B cell (primary cell): ENCODE measurements at regions not wholly inside any gene's neighbourhood (a gene's known extent, or its start where the extent isn't known, plus 50 kb on each side); places are given as distances from the start of the nearest gene placed in this dataset.

Experiments used
- ATAC-seq: fragments of 200-7000 bp; cut with Tn5 transposase; one replicate; pipeline ENCODE4 v1.10.0; 2021; ENCODE audit warnings: low read depth, mild to moderate bottlenecking, moderate number of reproducible peaks, moderate library complexity
- CTCF ChIA-PET: fragments of 350-600 bp; sonication (Branson Sonifier 250); formaldehyde crosslinking; loops from one replicate; lab custom pipeline; 2021; ENCODE audit warnings: antibody characterized with exemption, inconsistent platforms; lab: Charles Lee
- POLR2A ChIA-PET: fragments of 350-600 bp; sonication (Branson Sonifier 250); formaldehyde crosslinking; loops from one replicate; lab custom pipeline; 2021; ENCODE audit warnings: antibody characterized with exemption; lab: Charles Lee
- DNase-seq: peaks from one replicate; pipeline ENCODE4 v3.0.0; 2013
- H2AFZ ChIP-seq: 2 replicates; pipeline ENCODE4 v1.6.1; 2012; ENCODE audit warnings: mild to moderate bottlenecking, low read depth, low read length; ENCODE audit not compliant: insufficient read depth, poor library complexity, severe bottlenecking
- H3K27ac ChIP-seq, 2 donors: 1 replicate in 1 of 2; 2 replicates in 1 of 2; pipeline ENCODE4 v1.5.1; 2012 to 2013; ENCODE audit warnings: low read length in 2 of 2, mild to moderate bottlenecking in 2 of 2, moderate library complexity in 1 of 2
- H3K27me3 ChIP-seq, 4 experiments: fragments of 200-600 bp in 1 of 4; sonication (generic) in 1 of 4; replicated peaks in 1 of 4; 1 replicate in 2 of 4; 2 replicates in 2 of 4; pipeline versions ENCODE4 v1.6.1 to v1.7.0; 2013 to 2016; ENCODE audit warnings: low read length in 3 of 4, mild to moderate bottlenecking in 2 of 4, mixed read lengths in 1 of 4, moderate library complexity in 1 of 4; ENCODE audit not compliant: insufficient read depth in 4 of 4, control insufficient read depth in 3 of 4; ENCODE audit errors: control extremely low read depth in 1 of 4
- H3K36me3 ChIP-seq, 2 experiments: replicated peaks in 1 of 2; 1 replicate in 1 of 2; 2 replicates in 1 of 2; pipeline versions ENCODE4 v1.6.1 to v1.7.1; 2013; ENCODE audit warnings: low read length in 1 of 2; ENCODE audit not compliant: insufficient read depth in 2 of 2, control insufficient read depth in 1 of 2; ENCODE audit errors: control extremely low read depth in 1 of 2, extremely low read depth in 1 of 2
- H3K4me1 ChIP-seq, 2 donors: fragments of 200-600 bp in 1 of 2; sonication (generic) in 1 of 2; 1 replicate in 1 of 2; 2 replicates in 1 of 2; pipeline versions ENCODE4 v1.5.1 to v1.6.1; 2013 to 2017; ENCODE audit warnings: low read length in 2 of 2; ENCODE audit not compliant: control insufficient read depth in 2 of 2, insufficient read depth in 2 of 2
- H3K4me2 ChIP-seq: replicated peaks from 2 replicates; pipeline ENCODE3; 2012; ENCODE audit warnings: mild to moderate bottlenecking, low read depth, low read length; ENCODE audit not compliant: poor library complexity, severe bottlenecking
- H3K4me3 ChIP-seq, 5 experiments: fragments of 200-600 bp in 1 of 5; sonication (generic) in 1 of 5; 1 replicate in 3 of 5; 2 replicates in 2 of 5; pipeline versions ENCODE4 v1.5.1 to v1.7.0; 2011 to 2016; ENCODE audit warnings: low read length in 4 of 5, mild to moderate bottlenecking in 4 of 5, low read depth in 2 of 5, control low read depth in 1 of 5, moderate library complexity in 1 of 5; ENCODE audit not compliant: insufficient read depth in 1 of 5; ENCODE audit errors: control extremely low read depth in 1 of 5, extremely low read depth in 1 of 5
- H3K79me2 ChIP-seq: fragments of 200-600 bp; sonication (generic); one replicate; pipeline ENCODE4 v1.6.0; 2016; ENCODE audit warnings: low read length; ENCODE audit not compliant: control insufficient read depth, insufficient read depth
- H3K9ac ChIP-seq: fragments of 200-600 bp; sonication (generic); 2 replicates; pipeline ENCODE4 v1.6.1; 2017; ENCODE audit warnings: mild to moderate bottlenecking, low read length, moderate library complexity
- H3K9me3 ChIP-seq, 3 donors: one replicate each; pipeline versions ENCODE4 v1.6.1 to v1.7.1; 2013; ENCODE audit warnings: low read length in 2 of 3; ENCODE audit not compliant: control insufficient read depth in 2 of 3, insufficient read depth in 1 of 3; ENCODE audit errors: control extremely low read depth in 1 of 3
- H4K20me1 ChIP-seq: 2 replicates; pipeline ENCODE4 v1.6.0; 2012; ENCODE audit warnings: mild to moderate bottlenecking, low read length; ENCODE audit not compliant: insufficient read depth, control insufficient read depth, poor library complexity, severe bottlenecking
- H3K27ac Mint-ChIP-seq: one replicate; pipeline ENCODE4 v1.8.0; 2021; ENCODE audit warnings: mixed read lengths
- H3K27me3 Mint-ChIP-seq: one replicate; pipeline ENCODE4 v1.8.0; 2021; ENCODE audit warnings: mixed read lengths
- H3K4me1 Mint-ChIP-seq: one replicate; pipeline ENCODE4 v1.8.0; 2021; ENCODE audit warnings: mixed read lengths
- H3K4me3 Mint-ChIP-seq: one replicate; pipeline ENCODE4 v1.8.0; 2021; ENCODE audit warnings: mixed read lengths
- H3K9me3 Mint-ChIP-seq: one replicate; pipeline ENCODE4 v1.8.0; 2022; ENCODE audit warnings: mixed read lengths; ENCODE audit not compliant: insufficient read depth
- CTCF ChIP-seq: fragments of 200-600 bp; IDR thresholded peaks from one replicate; pipeline ENCODE4 v1.8.0; 2022; ENCODE audit warnings: antibody characterized with exemption, mild to moderate bottlenecking
- EZH2 ChIP-seq: IDR thresholded peaks from 2 replicates; pipeline ENCODE4 v1.6.1; 2012; ENCODE audit warnings: borderline replicate concordance, low read depth, mild to moderate bottlenecking, moderate library complexity, low read length; ENCODE audit not compliant: insufficient read depth, poor library complexity, severe bottlenecking
- WGBS: methylation state at CpG from one replicate; pipeline ENCODE4 v1.1.5; 2013; ENCODE audit warnings: missing lambda C conversion rate; ENCODE audit not compliant: insufficient coverage; 5-methylcytosine and 5-hydroxymethylcytosine counted together
- intact Hi-C: fragments of 100-400 bp; cut with micrococcal nuclease; formaldehyde crosslinking; loops from one replicate; pipeline ENCODE4 v1.10.0; 2022

DNA sequence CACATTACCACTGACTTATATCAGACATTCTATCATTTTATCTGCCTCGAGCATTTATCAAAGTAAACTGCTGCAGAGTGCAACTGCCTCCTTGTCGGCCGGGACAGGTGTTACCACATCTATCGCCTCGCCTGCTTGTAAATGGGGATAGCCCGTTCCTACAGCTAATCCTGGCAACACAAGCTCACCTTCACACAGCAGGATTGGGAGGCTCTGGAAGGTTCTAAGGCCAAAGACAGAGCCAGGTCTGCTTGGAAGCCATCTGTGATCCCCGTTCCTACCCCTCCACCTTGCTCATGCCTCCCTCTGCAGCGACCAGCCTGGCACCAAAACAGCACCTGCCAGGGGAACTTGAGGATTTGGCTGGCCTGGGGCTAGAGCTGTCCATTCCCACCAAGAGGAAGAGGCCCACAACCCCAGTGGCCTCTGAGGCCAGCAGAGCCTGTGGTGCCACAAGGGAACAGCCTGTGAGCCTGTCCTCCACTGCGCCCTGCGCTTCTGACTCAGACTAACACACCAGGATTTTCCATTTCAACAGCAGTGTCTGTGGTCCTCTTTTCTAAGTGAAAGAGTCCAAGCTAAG lies 114.8 kb upstream of the DIO3 start:
- Mint-ChIP-seq H3K27me3 (peaks cover 25% of the 10 kb centered on the region), H3K27ac (no peak overlapping the region), H3K9me3 (no peaks in the 10 kb centered on the region), H3K4me1 (no peaks in the 10 kb centered on the region), H3K4me3 (no peak overlapping the region)
- Histone ChIP-seq H3K4me1 (no peaks in the 10 kb centered on the region), H3K27me3 (peaks cover 0 to 5% (median 0%) of the 10 kb centered on the region in 4 experiments), H3K36me3 (no peaks in the 10 kb centered on the region), H3K9me3 (peaks cover 0 to 6% (median 0%) of the 10 kb centered on the region in 3 donors), H3K9ac (no peak overlapping the region), H3K27ac (no peak overlapping the region), H3K79me2 (no peaks in the 10 kb centered on the region), H2AFZ (no peak overlapping the region), H3K4me2 (no peak overlapping the region), H3K4me3 (no peak overlapping the region), H4K20me1 (no peaks in the 10 kb centered on the region)
- ATAC-seq (no peak), DNase-seq (no peak)
- ChIA-PET POLR2A (no interaction called here), CTCF (no interaction called here)
- intact Hi-C loops = no loop called here
- WGBS = 89% methylated on average over 7 of the region's 10 CpGs
- TF ChIP-seq CTCF (no peak), EZH2 (no peak)

DNA sequence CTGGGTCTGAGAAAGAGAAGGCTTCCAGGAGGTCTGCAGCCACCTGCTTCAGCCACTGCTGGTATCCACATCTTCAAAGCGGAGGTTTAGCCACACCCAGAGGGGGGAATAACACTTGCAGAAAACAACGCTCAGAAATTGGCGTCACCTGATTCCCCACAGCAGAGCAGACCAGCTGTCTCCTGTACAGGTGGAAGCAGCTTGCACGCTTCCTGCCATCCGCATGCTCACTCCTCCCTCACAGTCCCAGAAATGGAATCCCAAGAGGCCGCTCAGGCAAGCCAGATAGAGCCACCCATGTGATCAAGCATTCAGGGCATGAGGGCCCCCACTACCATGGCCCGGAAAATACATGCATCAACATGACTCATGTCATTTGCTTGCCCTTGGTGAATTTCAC lies 112.2 kb upstream of the DIO3 start:
- H4K20me1 ChIP-seq = no peaks in the 10 kb centered on the region
- H3K4me3 ChIP-seq = no peak overlapping the region
- DNase-seq (no peak), ATAC-seq (no peak)
- H3K9ac ChIP-seq = no peak overlapping the region
- peaks cover 0 to 5% (median 0%) of the 10 kb centered on the region in 4 experiments for H3K27me3 ChIP-seq
- TF ChIP-seq CTCF = no peak
- TF ChIP-seq EZH2 = no peak
- peaks cover 32% of the 10 kb centered on the region for H3K27me3 Mint-ChIP-seq
- no peaks in the 10 kb centered on the region for H3K4me1 Mint-ChIP-seq
- ChIA-PET CTCF (no interaction called here), POLR2A (no interaction called here)
- no peaks in the 10 kb centered on the region for H3K4me1 ChIP-seq
- no peaks in the 10 kb centered on the region for H3K36me3 ChIP-seq
- H3K27ac ChIP-seq = no peak overlapping the region
- no peak overlapping the region for H3K4me2 ChIP-seq
- no peak overlapping the region for H3K27ac Mint-ChIP-seq
- 49% methylated on average over 7 of the region's 7 CpGs for WGBS
- H3K4me3 Mint-ChIP-seq = no peak overlapping the region
- H3K79me2 ChIP-seq = no peaks in the 10 kb centered on the region
- no peak overlapping the region for H2AFZ ChIP-seq
- H3K9me3 ChIP-seq = peaks cover 0 to 3% (median 0%) of the 10 kb centered on the region in 3 donors
- intact Hi-C loops = no loop called here
- no peaks in the 10 kb centered on the region for H3K9me3 Mint-ChIP-seq
